M059J (cell line): ENCODE measurements at regions not wholly inside any gene's neighbourhood (a gene's known extent, or its start where the extent isn't known, plus 50 kb on each side); places are given as distances from the start of the nearest gene placed in this dataset.
"Not testable (repeated sequence)": the region's sequence is repeated elsewhere in the genome, so short reads cannot be mapped to it uniquely, and the experiment has no call there.

Experiments
- DNase-seq: peaks from one replicate; pipeline ENCODE4 v3.0.0-alpha.2; 2012; ENCODE audit warnings: low read depth

DNA sequence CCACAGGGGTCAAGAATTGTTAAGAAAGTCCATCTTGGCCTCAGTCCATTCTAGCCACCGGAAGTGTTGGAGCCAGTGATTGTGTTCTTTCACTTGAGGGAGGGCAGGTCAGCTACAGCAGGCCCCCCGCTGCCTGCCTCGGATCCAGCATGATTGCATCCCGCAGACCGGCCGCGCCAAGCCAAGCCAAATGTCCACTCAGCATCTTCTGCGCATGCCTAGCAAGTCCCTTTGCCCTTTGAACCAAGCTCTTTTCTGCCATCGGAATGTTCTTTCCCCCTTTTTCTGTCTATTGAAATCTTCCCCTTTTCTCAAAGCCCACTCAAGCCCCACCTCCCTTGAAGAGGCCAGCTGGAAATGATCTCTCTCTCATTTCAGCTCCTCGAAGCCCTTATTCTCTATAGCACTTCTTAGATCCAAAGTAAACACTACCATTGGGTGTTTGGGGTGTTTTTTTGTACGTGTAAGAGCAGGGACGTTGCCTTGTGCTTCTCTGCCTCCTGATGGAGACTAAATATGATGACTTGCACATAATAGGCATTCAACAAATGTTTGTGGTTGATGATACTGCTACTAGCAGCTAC, 147.8 kb upstream of the BCOR start:
- peak; percentile 48 for DNase-seq

DNA sequence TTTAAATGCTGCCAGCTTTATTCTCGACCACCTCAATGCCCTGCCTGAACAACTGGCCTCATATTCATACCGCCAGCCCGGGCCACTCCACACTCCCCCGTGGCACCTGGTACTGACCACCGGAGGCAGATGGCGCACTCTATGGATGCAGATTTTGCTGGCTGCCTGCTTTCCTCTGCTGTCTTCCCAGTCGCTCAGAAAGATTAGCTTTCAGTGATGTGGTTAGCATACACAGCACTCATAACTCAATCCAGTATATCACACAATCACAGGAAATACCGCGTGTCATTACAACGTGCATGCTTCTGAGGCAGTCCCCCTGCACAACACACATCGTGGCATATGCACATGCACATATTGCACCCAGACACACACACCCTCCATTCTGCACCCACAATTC, 147.2 kb upstream of the BCOR start:
- DNase-seq: peak; percentile 35

DNA sequence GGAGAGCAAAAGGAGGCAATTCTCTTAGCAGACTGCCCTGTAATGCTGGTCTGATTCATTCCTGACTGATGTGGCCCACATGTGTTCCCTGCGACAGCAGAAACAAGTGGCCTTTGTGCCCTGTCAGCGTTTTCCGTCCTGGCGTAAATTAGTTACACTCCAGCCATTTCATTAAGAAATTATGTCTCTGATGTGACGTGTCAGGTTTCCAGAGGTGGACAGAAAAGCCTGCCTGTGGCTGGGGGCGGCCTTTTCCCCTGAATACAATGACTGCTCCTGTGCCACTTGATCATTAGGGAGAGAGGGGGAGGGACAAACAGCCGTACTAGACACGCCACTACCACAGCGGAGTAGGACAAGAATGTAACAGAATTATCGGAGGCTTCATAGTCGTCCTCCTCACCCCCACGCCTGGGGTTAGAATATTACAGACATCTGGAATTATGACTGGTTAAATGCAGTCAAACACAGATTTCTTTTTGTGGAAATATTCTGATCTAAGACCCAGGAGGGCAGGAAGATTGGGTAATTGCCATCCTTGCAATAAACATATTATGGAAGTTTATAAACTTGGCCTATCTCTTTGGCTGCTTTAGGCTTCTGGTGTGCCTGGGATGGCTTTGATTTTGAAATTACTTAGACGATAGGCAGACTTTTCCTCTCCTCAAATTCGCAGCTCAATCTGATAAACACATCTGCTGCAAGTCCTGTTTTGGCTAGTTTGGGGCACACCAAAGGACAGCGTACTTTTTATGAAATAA, 146.2 kb upstream of the BCOR start:
- no peak for DNase-seq

DNA sequence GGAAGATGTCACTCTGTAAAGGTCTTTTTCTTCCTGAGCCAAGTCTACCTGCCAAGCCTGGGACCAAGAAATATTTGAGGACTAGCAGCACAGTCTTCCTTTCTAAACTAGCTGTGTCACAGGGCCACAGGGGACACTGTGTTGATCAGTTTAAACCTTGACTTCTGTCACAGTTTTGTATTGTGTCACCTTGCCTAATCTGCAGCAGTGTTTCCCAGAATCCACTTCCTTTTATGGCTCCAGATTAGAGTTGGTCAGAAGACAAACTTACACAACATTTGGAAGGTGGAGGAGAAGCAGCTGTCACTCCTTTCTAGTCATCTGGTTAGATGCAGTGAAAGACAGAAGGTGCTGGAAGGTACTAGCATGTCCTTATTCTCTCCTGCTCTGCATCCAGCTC, 143.1 kb upstream of the BCOR start:
- DNase-seq: no peak

DNA sequence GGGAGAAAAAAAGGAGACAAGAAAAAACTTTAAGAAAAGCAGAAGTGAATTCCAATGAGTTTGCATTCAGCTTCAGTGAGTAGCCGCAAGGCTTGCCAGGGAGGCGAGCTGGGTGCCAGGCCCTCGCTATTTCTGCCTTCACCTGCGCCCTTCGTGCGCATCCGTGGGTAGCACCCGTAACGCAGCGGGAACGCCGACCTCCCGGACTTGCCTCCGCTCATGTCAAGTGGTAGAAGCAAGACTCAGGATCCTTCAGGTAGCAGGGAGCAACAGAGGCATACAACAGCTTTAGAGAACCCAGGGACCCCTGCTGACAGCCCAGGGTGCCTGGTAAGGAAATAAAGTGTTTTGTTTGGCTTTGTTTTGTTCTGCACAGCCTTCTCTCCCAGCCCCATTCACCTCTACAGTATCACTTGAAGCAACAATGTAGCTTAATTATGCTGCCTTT, 140.0 kb upstream of the BCOR start:
- DNase-seq: no peak

DNA sequence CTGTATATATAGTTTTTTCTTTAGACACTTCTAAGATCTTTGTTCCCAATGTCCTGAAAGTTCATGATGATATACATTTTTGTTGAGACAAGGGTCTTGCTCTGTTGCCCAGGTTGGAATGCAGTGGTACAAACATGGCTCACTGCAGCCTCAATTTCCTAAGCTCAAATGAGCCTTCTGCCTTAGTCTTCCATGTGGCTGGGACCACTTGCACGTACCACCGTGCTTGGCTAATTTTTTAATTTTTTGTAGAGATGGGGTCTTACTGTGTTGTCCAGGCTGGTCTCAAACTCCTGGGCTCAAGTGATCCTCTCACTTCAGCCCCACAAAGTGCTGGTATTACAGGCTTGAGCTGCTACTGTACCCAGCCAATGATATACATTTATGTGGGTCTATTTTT, 132.9 kb upstream of the BCOR start:
- DNase-seq: no peak

DNA sequence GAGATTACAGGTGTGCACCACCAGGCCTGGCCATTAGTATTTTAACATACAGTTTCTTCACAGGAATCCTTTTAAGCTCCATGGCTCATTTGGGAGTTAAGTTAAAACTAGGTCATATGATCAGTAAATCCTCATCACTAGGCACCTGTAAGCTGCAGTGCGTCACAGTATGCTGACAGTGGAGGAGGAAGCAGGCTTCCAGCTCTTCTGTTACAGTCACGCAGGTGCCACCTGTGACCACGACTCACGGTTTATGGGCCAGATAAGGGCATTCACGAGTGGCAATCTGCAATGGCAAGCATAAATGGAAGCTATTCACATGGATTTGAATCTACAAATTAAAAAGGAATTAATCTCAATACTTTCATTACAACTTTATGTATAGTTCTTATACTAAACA, 129.4 kb upstream of the BCOR start:
- no peak for DNase-seq

DNA sequence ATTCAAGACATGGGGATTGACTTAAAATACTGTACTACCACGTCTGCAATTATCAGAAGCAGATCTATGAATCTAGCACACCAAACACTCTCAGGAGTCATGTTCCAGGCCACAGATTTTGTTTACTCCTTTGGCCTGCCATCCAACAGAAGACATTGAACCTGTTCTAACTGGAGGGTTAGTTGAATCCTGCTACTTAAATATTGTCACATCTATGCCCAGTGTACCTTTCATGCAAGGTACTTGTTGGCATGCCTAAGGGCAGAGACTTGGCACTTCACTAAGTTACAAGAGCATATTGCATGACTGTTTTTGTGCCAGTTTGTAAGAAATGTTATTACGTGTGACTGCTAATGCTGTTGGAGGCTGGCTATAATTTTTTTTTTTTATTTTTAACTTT, 126.9 kb upstream of the BCOR start:
- no peak for DNase-seq

DNA sequence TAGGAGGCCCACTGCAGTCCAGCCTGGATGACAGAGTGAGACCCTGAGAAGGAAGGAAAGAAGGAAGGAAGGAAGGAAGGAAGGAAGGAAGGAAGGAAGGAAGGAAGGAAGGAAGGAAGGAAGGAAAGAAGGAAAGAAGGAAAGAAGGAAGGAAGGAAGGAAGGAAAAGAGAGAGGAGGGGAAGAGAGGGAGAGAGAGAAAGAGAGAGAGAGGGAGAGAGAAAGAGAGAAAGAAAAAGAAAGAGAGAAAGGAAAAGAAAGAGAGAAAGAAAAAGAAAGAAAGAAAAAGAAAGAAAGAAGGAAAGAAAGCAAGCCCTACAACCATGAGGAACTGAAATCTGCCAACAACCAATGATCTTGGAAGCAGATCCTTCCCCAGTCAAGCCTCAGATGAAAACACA, 124.9 kb upstream of the BCOR start:
- not testable (repeated sequence) for DNase-seq

DNA sequence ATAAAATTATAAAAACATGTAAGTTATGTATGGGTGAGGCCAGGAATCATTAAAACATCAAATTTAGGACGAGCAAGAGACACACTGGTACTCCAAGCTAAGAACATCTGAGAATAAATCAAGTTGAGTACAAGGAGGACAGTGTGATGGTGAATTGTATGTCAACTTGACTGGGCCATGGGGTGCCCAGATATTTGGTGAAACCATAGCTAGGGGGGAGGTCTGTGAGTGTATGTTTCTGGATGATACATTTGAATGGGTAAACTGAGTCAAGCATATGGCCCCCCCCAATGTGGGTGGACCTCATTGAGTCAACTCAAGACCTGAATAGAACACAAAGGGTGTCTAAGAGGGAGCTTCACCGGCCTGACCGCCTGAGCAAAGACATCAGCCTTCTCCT, 115.3 kb upstream of the BCOR start:
- DNase-seq: no peak

DNA sequence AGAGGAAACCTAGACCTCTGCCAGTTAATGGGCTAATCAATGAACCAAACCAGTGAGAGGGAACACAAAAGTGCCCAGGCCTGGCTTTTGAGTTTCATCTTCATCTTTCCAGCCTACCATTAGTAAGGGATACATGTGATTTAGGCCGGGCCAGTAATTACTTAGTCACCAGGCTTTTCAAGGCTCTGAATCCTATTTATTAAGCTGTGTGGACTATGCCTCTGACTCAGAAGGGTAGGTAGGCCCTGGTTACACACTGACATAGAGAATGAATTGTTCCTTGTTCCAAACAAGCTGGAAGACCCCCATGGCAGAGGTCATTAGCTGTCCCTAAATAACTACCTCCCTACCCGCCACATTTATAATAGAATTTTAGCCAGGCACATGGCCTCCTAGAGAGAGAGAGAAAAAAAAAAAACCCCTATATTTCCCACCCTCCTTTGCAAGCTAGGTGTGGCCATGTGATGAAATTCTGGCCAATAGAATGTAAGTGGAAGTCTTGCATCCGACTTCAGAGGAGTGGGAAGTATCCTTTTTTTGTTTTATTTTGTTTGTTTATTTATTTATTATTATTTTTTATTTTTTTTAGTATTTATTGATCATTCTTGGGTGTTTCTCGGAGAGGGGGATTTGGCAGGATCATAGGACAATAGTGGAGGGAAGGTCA, 112.3 kb upstream of the BCOR start:
- DNase-seq: peak; percentile 60

DNA sequence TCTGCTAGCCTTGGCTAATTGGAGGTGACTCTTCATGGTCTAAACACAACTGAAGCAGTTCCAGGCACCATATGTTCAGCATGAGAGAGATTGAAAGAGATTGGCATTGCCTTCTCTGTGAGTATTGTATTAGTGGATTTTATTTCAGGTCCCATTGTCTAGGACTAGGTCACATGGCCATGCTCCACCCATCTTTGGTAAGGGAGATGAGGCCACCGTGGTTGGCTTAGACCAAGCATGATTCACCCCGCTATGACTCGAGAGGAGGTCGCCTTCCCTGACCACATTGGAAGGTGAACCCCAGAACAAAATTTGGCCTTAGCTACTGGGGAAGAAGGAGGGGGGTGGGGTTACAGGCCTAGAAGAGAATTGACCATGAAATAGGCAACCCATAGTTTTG, 109.9 kb upstream of the BCOR start:
- DNase-seq: peak; percentile 82

DNA sequence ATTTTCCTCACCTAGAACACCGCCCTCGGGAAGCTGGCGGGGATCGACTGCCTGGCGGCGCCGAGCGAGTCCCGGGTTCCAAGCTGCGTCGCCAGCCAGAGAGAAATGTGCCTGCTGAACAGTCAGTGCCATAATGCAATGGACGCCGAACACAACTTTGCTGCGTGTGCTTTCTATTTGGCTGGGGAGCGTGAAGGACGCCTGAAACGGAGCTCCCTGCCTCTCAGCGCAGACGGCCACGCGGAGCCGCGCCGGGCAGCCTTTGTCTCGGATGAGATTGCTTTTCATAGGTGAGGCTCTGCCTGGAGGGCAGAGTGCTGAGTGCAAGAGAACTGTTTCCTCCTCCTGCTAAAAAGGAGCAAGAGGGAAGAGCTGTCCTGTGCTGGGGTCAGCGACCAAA, 107.7 kb upstream of the BCOR start:
- DNase-seq: no peak

DNA sequence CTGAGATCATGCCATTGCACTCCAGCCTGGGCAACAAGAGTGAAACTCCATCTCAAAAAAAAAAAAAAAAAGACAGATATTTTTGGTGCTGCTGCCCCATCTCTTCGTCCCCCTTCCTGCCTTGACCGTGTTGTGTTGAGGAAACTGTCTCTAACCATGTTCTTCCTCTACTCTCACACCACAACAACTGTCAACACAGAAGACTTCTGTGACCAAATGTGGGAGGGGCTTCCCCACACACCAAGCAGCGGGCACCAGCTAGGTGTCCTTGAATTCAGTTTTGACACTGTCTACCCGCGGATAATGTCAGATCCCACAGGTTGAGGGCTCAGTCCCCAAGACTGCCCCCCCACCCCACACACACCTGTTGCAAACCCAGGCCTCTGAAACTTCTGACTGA, 104.7 kb upstream of the BCOR start:
- no peak for DNase-seq

DNA sequence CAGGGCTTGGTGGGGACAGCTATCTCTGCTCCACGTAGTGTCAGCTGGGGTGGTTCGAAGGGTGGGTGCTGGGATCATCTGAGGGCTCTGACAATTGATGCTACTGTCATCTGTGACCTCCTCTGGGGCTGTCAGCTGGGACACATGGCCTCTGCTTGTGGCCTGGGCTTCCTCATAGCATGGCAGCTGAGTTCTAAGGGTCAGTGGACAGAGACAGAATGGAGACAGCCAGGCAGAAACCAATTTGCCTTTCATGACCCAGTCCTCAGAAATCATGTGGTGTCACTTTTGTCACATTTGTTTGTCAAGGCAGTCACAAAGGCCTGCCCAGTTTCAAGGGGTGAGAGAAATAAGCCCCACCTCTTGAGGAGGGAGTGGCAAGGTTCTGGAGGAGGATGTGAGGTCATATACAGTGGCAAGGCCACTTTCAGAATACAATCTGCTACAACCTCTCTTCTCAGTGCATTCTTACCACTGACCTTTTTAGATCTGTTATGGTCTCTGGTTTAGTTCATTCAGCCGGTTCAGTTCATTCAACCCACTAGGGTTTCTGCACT, 103.6 kb upstream of the BCOR start:
- DNase-seq: no peak

DNA sequence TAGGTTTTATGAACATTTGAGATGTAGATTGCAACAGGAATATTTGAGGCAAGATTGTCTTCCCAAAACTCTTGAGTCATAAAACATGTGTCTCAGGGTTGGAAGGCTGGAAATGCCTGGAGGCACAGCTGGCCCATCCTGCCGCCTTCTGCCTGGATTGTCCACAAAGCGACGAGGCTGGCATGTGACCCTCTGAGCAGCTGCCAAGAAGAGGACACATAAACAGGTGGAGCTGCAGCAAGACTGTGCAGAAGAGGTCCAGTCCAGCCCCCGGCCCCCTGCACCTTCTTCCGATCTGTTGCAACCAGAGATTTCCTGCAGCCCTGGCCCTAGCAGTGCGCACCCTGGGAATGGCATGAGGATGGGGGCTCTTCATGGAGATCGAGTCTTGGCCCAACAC, 101.9 kb upstream of the BCOR start:
- DNase-seq: peak; percentile 60

DNA sequence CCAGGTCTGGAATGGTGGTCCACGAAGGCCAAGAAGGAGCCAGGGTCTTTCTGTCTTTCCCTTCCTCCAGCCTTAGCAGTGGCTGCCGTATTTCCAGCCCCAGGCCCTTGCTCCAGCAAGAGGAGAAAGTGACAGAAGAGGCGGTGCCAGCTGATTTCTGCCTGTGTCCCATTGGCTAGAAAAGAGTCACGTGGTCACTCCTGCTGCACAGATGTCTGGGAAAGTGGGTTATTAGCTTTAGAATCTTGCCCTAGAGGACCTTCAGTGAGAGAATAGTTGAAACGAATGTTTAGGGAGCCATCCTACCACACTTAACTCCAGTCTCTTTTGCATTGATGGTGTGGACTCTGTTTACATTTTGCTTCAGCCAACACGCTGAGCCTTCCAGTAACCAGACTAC, 99.3 kb upstream of the BCOR start:
- DNase-seq: no peak

DNA sequence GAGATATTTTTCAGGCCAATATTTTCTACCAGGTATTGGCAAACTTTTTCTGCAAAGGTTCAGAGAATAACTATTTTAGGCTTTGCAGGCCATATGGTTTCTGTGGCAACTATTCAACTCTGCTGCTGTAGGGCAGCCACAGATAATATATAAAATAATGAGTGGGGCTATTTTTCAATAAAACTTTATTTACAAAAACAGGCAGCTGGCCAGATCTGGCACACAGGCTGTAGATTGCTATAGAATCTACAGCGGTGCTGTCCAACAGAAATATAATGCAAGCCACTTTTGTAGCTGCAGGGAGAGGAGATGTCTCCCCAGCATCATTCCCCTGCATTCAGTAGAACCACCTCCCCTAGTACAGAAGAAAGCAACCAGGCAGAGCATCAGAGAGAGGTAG, 97.6 kb upstream of the BCOR start:
- no peak for DNase-seq

DNA sequence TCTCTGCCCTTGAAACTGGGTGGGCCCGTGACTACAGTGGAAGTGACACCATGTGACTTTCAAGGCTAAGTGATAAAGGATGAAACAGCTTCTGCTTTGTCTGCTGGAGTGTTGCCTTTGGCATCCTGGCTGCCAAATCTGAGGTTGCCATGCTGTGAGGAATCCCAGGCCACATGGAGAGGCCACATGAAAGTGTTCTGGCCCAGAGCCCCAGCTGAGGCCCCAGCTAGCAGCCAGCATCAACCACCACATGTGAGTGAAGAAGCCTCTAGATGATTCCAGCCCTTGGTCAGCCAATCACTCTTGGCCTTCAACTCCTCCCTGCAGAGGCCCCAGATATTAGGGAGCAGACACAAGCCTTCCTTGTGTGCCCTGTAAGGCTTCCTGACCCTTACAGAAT, 94.4 kb upstream of the BCOR start:
- no peak for DNase-seq

DNA sequence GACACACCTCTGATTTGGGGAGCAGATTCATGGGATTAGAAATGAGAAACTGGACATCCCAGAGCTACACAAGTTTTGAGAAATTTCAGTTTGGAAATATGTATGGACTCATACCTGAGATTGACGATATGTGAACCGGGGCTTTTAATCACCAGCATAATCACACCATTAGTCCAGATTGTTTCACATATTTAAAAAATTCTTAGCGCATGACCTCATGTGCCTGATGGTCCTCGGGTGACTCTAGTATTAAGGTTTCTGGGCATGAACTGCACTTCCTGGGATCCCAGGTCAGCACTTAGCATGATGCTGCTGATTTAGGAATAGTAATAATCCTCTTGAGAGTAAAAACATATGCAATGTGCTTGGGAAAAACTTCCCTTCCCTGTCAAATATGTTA, 91.9 kb upstream of the BCOR start:
- DNase-seq: peak; percentile 55

DNA sequence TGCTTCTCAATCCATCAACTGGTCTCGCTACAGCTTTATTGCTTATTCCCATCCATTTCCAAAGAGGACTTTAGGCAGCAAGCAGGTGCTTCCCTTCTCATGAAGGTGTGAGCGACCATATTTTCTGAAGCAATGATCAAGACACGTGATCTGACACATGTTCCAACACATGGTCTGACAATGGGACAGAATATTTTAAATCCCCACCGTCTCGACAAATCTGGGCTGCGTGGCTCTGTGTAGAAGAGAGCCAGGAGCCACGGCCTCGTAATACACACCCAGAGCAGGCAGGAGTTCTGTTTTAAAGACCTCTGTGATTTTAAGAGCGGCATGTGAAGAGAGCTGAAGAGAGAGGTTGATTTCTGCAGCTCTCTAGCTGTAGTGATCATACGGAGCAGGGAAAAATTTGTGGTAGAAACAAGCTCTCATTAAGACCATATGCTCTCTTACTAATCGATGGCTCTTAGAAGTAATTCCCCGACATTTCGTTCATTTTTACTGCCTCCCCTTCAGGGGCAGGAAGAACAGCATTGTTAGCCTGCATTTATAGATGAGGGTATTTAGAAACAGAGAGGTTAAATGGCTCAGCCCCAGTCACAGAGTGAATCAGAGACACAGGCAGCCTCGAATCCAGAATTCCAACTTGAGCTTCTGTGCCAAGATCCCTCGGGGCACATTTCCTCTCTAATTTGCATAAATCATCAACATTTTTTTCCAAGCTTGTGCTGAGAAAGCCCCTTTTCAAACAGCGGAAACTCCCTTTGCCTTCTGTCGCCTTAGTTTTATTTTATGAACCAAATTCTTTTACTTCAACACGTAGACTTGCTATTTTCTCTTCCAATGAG, 91.0 kb upstream of the BCOR start:
- peak; percentile 85 for DNase-seq

DNA sequence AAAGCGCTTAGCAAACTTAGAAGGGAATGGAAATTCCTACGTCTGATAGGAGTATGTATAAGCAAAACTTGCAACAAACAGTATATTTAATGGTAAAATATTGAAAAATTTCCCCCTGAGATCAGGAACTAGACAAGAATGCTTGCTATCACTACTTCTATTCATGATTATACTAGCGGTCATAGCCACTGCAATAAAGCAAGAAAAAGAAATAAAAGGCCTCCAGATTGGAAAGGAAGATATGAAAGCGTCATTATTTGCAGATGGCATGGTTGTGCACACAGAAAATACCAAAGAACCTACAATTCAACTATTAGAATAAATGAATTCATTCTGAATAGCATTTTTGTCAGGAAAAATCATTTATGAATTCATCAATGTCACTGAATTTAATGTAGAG, 87.2 kb upstream of the BCOR start:
- no peak for DNase-seq
